Stimulated activated memory B cell treated with anti-CD40 and anti-IgM and Interleukin-4, amounts not matched to agents 10 μg/mL and 1 μg/mL and 100 μg/mL, for 72 hours (primary cell): ENCODE measurements at regions not wholly inside any gene's neighbourhood (a gene's known extent, or its start where the extent isn't known, plus 50 kb on each side); places are given as distances from the start of the nearest gene placed in this dataset.
A peak's percentile ranks its signal among the peaks of the same experiment; 100 is the strongest.
"Not testable (repeated sequence)": the region's sequence is repeated elsewhere in the genome, so short reads cannot be mapped to it uniquely, and the experiment has no call there.

Source experiments
- ATAC-seq: fragments of 150-1000 bp; cut with Tn5 transposase; 2 replicates; pipeline ENCODE4 v1.10.0; 2021
- H3K27ac Mint-ChIP-seq: one replicate; pipeline ENCODE4 v1.8.0; 2022; ENCODE audit warnings: mild to moderate bottlenecking, mixed read lengths
- H3K27me3 Mint-ChIP-seq: one replicate; pipeline ENCODE4 v1.8.0; 2022; ENCODE audit warnings: mixed read lengths
- H3K36me3 Mint-ChIP-seq: one replicate; pipeline ENCODE4 v1.8.0; 2022; ENCODE audit warnings: mixed read lengths
- H3K4me1 Mint-ChIP-seq: one replicate; pipeline ENCODE4 v1.8.0; 2022; ENCODE audit warnings: mixed read lengths
- H3K4me3 Mint-ChIP-seq: one replicate; pipeline ENCODE4 v1.8.0; 2022; ENCODE audit warnings: mild to moderate bottlenecking, moderate library complexity, mixed read lengths
- H3K9me3 Mint-ChIP-seq: one replicate; pipeline ENCODE4 v1.8.0; 2022; ENCODE audit warnings: mixed read lengths

DNA sequence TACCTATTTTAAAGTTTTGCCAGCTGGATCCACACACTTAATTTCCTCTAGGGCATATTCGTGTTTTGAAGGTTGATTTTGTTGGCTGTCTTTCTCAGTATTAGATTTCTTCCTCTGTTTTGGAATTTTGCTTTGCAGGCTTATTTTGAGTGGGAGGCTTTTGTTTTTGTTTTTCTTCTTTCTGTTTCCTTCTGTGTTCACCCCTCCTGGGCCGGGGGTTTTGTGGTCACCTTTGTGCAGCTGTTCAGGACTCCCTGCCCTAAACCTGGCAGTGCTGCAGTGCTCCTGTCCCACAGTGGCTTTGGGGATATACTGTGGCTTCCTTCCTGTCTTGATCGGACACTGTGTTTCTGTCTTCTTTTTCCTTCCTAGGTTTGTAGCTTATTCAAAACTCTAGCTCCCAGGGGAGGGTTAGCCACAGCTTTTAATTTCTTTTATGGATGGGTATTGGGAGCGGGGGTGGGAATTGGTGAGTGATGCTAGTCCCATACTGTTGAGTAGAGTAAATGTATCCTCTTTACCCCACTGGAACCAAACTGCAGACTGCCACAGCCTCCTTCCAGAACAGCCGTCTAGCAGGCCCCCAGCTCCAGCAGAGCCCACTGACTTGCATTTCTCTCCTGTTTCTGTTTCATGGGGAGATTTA, 228.7 kb upstream of the FZD8 start:
- Mint-ChIP-seq H3K36me3 (no peaks in the 10 kb centered on the region), H3K9me3 (no peaks in the 10 kb centered on the region), H3K27ac (no peak overlapping the region), H3K27me3 (peaks cover 9% of the 10 kb centered on the region), H3K4me1 (no peaks in the 10 kb centered on the region), H3K4me3 (no peak overlapping the region)
- ATAC-seq = no peak

DNA sequence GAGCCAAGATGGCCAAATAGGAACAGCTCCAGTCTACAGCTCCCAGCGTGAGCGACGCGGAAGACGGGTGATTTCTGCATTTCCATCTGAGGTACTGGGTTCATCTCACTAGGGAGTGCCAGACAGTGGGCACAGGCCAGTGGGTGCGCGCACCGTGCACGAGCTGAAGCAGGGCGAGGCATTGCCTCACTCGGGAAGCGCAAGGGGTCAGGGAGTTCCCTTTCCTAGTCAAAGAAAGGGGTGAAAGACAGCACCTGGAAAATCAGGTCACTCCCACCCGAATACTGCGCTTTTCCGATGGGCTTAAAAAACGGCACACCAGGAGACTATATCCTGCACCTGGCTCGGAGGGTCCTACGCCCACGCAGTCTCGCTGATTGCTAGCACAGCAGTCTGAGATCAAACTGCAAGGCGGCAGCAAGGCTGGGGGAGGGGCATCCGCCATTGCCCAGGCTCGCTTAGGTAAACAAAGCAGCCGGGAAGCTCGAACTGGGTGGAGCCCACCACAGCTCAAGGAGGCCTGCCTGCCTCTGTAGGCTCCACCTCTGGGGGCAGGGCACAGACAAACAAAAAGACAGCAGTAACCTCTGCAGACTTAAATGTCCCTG, 216.7 kb upstream of the FZD8 start:
- not testable (repeated sequence) for H3K9me3 Mint-ChIP-seq, H3K27me3 Mint-ChIP-seq, ATAC-seq

DNA sequence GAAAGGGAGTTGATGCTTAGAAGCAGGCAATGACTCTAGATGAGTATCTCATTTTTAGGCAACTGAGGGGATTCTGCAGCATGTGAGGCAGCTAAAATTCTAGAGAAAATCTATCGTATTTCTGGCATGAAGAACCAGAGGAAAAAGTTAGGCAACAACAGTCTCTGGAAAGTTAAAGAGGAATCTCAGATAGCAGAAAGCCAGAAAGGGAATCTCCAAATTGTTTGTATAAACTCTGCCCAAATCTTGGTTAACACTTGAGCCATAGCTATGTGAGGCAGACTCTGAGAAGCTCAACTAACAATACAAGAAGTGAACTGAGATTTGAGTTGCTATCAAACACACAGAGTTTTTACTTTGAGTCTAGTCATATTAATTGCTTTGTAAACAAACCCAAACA, 215.8 kb upstream of the FZD8 start:
- H3K4me1 Mint-ChIP-seq = no peaks in the 10 kb centered on the region
- H3K36me3 Mint-ChIP-seq = no peaks in the 10 kb centered on the region
- no peaks in the 10 kb centered on the region for H3K27me3 Mint-ChIP-seq
- no peak overlapping the region for H3K4me3 Mint-ChIP-seq
- no peak overlapping the region for H3K27ac Mint-ChIP-seq
- ATAC-seq = no peak
- peaks cover 6% of the 10 kb centered on the region for H3K9me3 Mint-ChIP-seq

More for the DNA sequence above, 216.7 kb upstream of the FZD8 start:
- not testable (repeated sequence) for H3K27ac Mint-ChIP-seq, H3K4me1 Mint-ChIP-seq, H3K4me3 Mint-ChIP-seq, H3K36me3 Mint-ChIP-seq

DNA sequence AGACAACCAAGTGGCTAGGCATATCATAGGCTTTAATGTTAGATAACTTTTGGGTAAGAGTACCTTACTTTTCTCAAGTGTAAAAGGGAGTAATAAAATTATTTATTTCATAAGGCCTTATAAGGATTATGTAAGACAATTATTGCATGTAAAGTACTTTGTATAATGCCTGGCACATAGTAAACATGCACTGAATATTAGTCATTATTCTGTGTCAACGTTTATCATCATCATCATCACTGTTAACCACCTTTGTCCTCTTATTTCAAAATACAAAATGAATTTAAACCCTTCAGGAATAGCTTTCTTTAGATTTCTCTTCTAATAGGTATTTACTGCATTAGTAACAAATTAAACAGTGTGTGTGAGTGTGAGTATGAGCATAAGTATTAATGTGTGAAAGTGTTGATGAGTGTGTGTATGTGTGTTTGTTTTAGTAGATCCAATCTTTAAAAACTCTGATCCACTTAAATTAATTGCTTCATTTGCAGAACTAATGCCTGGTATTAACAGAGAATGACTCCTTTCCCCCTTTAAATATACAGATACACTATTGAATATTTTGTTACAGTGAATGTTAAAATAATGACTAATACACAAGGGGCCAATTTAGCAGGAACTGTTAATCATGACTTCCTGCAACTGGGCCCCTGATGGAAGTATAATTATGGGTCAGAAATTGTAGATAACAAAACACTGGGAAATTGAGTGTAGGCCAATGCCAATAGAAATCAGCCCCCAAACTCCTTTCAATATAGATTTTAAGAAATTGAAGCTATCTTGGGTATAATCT, 213.3 kb upstream of the FZD8 start:
- Mint-ChIP-seq H3K27ac (no peak overlapping the region), H3K27me3 (no peaks in the 10 kb centered on the region), H3K4me1 (no peaks in the 10 kb centered on the region), H3K9me3 (peaks cover 3% of the 10 kb centered on the region), H3K36me3 (no peaks in the 10 kb centered on the region), H3K4me3 (no peak overlapping the region)
- ATAC-seq = no peak

DNA sequence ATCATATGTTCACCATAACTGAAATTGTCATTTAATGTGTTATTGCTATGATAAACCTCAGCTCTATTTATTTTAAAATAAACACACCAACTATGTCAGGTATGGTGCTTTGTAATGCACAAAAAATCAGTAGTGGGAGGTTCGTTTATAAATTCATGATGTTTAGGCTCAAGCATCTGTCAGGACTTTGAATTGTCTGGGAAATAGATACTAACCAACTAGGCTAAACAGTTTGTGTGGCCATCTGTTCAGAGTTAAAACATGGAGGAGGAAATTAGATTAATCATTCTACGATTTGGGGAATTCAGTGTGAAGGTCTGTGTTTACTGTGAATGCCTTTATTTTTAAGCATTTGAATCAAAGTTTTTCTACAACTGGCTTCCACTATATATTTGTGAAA, 212.6 kb upstream of the FZD8 start:
- Mint-ChIP-seq H3K27ac (no peak overlapping the region), H3K4me3 (no peak overlapping the region), H3K36me3 (no peaks in the 10 kb centered on the region), H3K27me3 (peaks cover 2% of the 10 kb centered on the region), H3K4me1 (no peaks in the 10 kb centered on the region), H3K9me3 (peaks cover 3% of the 10 kb centered on the region)
- ATAC-seq = no peak

DNA sequence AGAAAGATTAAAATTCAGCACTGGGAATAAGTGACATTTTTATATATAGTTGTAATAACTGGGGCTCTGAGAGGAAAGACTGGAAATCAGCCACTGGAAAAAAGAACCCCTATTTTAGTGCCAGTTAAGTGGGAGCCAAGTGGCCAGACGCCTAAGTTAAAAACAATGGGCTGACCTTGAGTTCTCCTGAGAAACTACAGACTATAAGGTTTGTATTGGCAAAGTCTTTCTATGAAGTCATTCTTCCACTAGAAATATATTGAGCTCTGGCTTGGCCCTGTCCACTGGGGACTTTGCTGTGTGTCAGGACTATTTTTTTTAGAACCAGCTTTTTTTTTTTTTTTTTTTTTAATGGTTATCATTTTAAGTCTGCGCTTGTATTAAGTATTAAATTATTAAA, 210.6 kb upstream of the FZD8 start:
- Mint-ChIP-seq H3K27me3 (peaks cover 10% of the 10 kb centered on the region), H3K9me3 (peaks cover 3% of the 10 kb centered on the region), H3K36me3 (no peaks in the 10 kb centered on the region), H3K4me3 (no peak overlapping the region), H3K27ac (no peak overlapping the region), H3K4me1 (no peaks in the 10 kb centered on the region)
- no peak for ATAC-seq

DNA sequence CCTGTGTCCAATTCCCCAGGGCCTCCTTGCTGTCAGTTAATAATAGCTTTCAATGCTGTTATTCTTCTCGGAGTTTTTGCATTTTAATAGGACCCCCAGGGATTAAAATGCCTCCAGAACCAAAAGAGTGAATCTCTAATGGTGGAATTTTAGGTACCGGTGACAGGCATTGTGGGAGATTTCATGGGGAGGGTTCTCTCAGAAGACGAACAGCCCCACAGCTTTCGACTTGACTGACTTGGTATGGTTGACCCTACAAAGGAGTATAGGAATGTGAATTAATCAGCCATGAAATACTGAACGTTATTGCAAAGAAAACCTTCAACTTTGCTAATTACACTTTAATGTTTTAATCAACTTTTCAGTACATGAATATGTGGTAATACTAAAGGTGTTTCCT, 206.3 kb upstream of the FZD8 start:
- H3K9me3 Mint-ChIP-seq = no peaks in the 10 kb centered on the region
- H3K27me3 Mint-ChIP-seq = peaks cover 10% of the 10 kb centered on the region
- no peaks in the 10 kb centered on the region for H3K4me1 Mint-ChIP-seq
- no peaks in the 10 kb centered on the region for H3K36me3 Mint-ChIP-seq
- ATAC-seq = no peak
- H3K27ac Mint-ChIP-seq = no peak overlapping the region
- H3K4me3 Mint-ChIP-seq = no peak overlapping the region

DNA sequence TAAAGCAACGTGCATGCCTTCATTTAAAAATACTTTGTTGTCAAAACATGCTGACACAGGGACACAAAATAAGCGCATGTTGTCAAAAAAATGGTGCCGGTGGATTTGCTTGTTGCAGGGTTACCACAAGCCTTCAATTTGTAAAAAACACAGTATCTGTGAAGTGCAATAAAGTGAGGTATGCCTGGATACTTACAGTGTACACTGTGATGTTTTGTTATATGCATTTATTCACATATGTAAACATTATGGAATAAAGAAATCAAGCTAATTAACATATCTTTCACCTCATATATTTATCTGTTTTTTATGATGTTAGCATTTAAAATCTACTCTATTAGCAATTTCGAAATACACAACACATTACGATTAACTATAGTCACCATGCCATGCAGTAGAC, 202.6 kb upstream of the FZD8 start:
- Mint-ChIP-seq H3K4me3 (no peak overlapping the region), H3K4me1 (no peaks in the 10 kb centered on the region), H3K9me3 (peaks cover 11% of the 10 kb centered on the region), H3K27ac (no peak overlapping the region), H3K36me3 (no peaks in the 10 kb centered on the region), H3K27me3 (peaks cover 8% of the 10 kb centered on the region)
- no peak for ATAC-seq

DNA sequence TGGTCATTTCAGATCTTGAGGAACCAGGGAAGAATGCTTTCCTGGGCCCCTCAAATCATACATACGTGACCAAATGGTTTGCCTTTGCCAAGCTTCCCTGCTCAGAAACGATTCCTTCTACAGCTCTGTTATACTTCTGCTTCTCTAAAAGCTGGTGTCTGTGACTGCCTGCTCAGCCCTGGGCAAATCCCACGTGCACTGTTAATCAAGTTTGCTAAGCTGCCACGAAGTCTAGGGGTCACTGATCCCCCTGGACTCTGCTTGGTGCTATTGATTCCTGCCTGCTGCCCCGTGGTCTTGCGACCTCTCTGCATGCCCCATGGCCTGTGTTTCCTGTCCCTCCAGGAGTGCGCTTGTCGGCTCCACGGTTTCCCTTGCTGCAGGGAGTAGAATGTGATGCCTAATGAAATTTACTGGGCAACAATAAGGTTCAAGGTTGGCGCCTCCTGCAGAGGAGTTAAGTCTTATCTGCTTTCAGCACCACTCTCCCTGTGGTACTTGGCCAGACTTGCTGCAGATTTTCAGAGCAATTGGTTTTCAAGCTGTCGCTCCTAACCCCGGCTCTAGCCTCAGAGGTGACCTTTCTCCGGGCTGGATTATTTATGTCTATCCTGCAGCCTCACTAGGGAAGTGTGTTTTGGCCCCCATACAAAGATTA, 201.6 kb upstream of the FZD8 start:
- H3K27ac Mint-ChIP-seq = no peak overlapping the region
- peaks cover 11% of the 10 kb centered on the region for H3K9me3 Mint-ChIP-seq
- H3K4me3 Mint-ChIP-seq = no peak overlapping the region
- H3K36me3 Mint-ChIP-seq = no peaks in the 10 kb centered on the region
- no peaks in the 10 kb centered on the region for H3K4me1 Mint-ChIP-seq
- H3K27me3 Mint-ChIP-seq = no peaks in the 10 kb centered on the region
- no peak for ATAC-seq

DNA sequence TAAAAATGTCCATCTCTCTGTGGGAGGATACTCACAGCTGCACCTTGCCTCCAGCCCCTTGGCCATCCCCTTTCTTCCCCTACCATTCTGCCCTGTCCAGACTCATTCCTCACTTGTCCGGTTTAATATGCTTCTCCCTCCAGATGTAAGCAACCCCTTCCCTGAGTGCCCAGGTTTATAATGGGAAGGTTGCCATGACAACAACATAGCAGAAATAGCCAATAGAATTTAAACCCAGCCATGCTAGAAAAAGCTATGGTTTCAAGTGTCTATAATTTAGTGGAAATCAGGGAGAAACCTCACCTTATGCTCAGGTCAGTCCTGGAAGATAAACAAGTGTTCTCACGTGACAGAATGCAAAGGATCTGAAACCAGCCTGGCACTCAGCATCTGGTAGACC, 196.0 kb upstream of the FZD8 start:
- H3K27me3 Mint-ChIP-seq = no peaks in the 10 kb centered on the region
- no peak overlapping the region for H3K4me3 Mint-ChIP-seq
- no peaks in the 10 kb centered on the region for H3K4me1 Mint-ChIP-seq
- H3K36me3 Mint-ChIP-seq = no peaks in the 10 kb centered on the region
- no peak overlapping the region for H3K27ac Mint-ChIP-seq
- ATAC-seq = no peak
- H3K9me3 Mint-ChIP-seq = peaks cover 11% of the 10 kb centered on the region

DNA sequence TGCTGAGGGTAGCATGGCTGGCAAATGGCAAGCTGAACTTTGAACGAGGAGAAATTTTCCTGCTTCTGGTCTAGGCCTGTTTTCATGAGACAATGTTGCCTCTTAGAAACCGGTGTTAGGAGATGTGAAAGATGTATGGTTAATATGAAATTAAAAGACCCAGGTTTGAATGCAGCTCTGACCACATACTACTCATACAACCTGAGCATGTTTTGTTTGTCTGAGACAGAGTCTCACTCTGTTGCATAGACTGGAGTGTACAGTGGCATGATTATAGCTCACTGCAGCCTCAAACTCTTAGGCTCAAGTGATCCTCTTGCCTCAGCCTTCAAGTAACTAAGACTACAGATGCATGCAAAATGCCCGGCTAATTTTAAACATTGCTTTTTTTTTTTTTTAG, 193.4 kb upstream of the FZD8 start:
- no peak overlapping the region for H3K4me3 Mint-ChIP-seq
- H3K4me1 Mint-ChIP-seq = no peaks in the 10 kb centered on the region
- no peaks in the 10 kb centered on the region for H3K36me3 Mint-ChIP-seq
- no peak overlapping the region for H3K27ac Mint-ChIP-seq
- no peak for ATAC-seq
- peaks cover 1% of the 10 kb centered on the region for H3K9me3 Mint-ChIP-seq
- H3K27me3 Mint-ChIP-seq = no peaks in the 10 kb centered on the region

DNA sequence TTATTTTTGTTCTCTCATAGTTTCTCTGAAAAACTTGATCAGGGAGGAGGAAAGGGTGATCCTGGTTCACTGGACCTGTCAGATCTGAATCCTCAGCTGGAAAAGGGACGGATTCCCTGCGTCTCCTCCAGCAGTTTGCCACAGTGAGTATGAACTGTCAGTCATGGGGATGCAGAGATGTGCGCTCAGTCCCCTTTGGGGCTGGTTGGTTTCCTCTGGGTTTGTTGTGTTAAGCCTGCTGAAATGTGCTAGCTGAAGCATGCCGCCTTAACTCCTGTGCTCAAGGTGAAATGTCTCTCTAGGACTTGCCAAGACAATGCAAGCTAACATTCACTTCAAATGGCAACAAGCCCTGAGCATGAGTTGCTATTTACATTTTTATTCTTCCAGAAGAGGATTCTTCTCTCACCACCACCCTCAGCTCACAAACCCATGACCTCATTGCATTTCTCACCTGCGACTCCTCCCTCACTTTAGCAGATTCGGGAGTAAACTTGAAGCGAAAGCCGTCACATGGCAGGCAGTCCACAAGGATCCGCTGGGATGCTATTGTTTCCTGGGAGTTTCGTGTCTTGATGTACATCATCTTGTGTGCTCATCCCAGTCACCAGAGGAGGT, 192.9 kb upstream of the FZD8 start:
- Mint-ChIP-seq H3K27ac (no peak overlapping the region), H3K27me3 (no peaks in the 10 kb centered on the region)

DNA sequence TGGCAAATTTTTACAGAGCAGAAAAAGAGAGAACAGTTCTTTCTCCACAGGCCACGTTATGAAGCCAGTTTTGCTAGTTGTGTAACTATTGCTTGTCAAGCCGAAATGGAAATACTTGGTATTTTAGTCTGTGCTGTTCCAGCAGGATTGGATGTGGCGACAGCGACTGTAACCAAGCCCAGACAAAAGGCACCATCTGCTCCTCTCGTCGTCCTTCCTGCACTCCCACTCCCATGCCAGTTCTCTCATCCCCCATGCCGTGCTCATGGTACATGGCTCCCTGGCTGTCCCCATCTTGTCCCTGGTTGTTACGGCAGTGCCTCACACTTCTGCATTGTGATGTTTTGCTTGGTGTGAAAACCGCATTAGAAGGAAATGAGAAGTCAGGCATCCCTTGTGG, 185.7 kb upstream of the FZD8 start:
- peak; percentile 24 for ATAC-seq
- no peak overlapping the region for H3K4me3 Mint-ChIP-seq
- no peaks in the 10 kb centered on the region for H3K4me1 Mint-ChIP-seq
- H3K27ac Mint-ChIP-seq = no peak overlapping the region
- H3K27me3 Mint-ChIP-seq = no peaks in the 10 kb centered on the region
- H3K9me3 Mint-ChIP-seq = no peaks in the 10 kb centered on the region
- no peaks in the 10 kb centered on the region for H3K36me3 Mint-ChIP-seq

More for the DNA sequence above, 192.9 kb upstream of the FZD8 start:
- no peaks in the 10 kb centered on the region for H3K4me1 Mint-ChIP-seq
- ATAC-seq = no peak
- H3K4me3 Mint-ChIP-seq = no peak overlapping the region
- H3K36me3 Mint-ChIP-seq = no peaks in the 10 kb centered on the region
- H3K9me3 Mint-ChIP-seq = no peaks in the 10 kb centered on the region

DNA sequence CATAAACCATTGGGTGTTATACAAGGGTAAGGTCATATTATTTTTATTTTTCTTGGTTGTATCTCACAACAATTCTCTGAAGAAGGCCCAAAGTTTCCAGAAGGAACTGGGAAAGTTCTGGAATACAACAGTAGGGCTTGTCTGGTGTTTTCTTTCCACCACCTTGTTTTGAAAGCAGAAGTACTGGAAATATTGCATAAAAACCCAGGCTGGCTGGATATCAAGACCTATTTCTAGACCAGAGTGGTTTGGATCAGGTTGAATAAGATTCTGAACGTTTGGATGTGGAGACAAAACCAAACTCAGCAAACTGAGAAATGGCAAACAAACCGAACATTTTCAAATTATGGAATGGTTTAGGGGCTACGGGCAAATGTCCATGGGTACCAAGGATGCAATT, 182.6 kb upstream of the FZD8 start:
- Mint-ChIP-seq H3K4me1 (no peaks in the 10 kb centered on the region), H3K9me3 (no peaks in the 10 kb centered on the region), H3K27me3 (no peaks in the 10 kb centered on the region), H3K4me3 (no peak overlapping the region), H3K36me3 (no peaks in the 10 kb centered on the region), H3K27ac (no peak overlapping the region)
- no peak for ATAC-seq

DNA sequence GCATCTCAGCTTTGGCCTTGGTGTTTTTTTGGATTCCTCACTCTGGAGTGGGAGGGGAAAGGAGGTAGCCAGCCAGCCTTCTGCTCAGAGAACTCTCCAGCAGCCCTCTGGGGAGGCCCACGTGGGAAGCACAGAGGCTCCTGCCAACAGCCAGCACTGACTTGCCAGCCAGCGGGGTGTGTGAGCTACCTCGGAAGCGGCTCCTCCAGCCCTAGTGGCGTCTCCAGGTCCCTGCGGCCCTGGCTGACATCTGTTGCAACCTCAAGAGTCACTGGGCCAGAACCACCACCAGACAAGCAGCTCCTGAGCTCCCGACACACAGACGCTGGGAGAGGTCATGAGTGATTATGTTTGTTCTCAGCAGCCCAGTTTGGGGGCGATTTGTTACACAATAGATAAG, 180.2 kb upstream of the FZD8 start:
- no peak overlapping the region for H3K27ac Mint-ChIP-seq
- H3K36me3 Mint-ChIP-seq = no peaks in the 10 kb centered on the region
- H3K4me3 Mint-ChIP-seq = no peak overlapping the region
- no peaks in the 10 kb centered on the region for H3K4me1 Mint-ChIP-seq
- H3K9me3 Mint-ChIP-seq = peaks cover 6% of the 10 kb centered on the region
- ATAC-seq = peak; percentile 16
- no peaks in the 10 kb centered on the region for H3K27me3 Mint-ChIP-seq
